GM23248 (cell line): ENCODE measurements at regions not wholly inside any gene's neighbourhood (a gene's known extent, or its start where the extent isn't known, plus 50 kb on each side); places are given as distances from the start of the nearest gene placed in this dataset.
A peak's percentile ranks its signal among the peaks of the same experiment; 100 is the strongest.

ENCODE experiments used
- DNase-seq: peaks from one replicate; pipeline ENCODE4 v3.0.0-alpha.2; 2015
- H2AFZ ChIP-seq: fragments of 200-600 bp; sonication (generic); 2 replicates; pipeline ENCODE4 v1.6.1; 2016; ENCODE audit warnings: antibody characterized with exemption
- H3F3A ChIP-seq: fragments of 200-600 bp; sonication (generic); 2 replicates; pipeline ENCODE4 v1.6.1; 2016; ENCODE audit warnings: mild to moderate bottlenecking, antibody characterized with exemption, mixed run types; ENCODE audit not compliant: insufficient read depth
- H3K27ac ChIP-seq: fragments of 200-600 bp; sonication (generic); 2 replicates; pipeline ENCODE4 v1.5.1; 2016; ENCODE audit warnings: mild to moderate bottlenecking
- H3K27me3 ChIP-seq: fragments of 200-600 bp; sonication (generic); replicated peaks from 2 replicates; pipeline ENCODE4 v1.6.1; 2016; ENCODE audit warnings: mild to moderate bottlenecking; ENCODE audit not compliant: insufficient read depth
- H3K36me3 ChIP-seq: fragments of 200-600 bp; sonication (generic); 2 replicates; pipeline ENCODE4 v1.6.1; 2016; ENCODE audit warnings: low read depth, mild to moderate bottlenecking
- H3K4me1 ChIP-seq: fragments of 200-600 bp; sonication (generic); 2 replicates; pipeline ENCODE4 v1.6.1; 2016; ENCODE audit warnings: mild to moderate bottlenecking; ENCODE audit not compliant: insufficient read depth
- H3K4me2 ChIP-seq: fragments of 200-600 bp; sonication (generic); one replicate; pipeline ENCODE4 v1.6.1; 2016; ENCODE audit warnings: mild to moderate bottlenecking; ENCODE audit not compliant: unreplicated experiment
- H3K4me3 ChIP-seq: fragments of 200-600 bp; sonication (generic); 2 replicates; pipeline ENCODE4 v1.5.1; 2016; ENCODE audit warnings: mild to moderate bottlenecking
- H3K79me2 ChIP-seq: fragments of 200-600 bp; sonication (generic); 2 replicates; pipeline ENCODE4 v1.6.1; 2016; ENCODE audit warnings: mild to moderate bottlenecking; ENCODE audit not compliant: insufficient read depth
- H3K9ac ChIP-seq: fragments of 200-600 bp; sonication (generic); 2 replicates; pipeline ENCODE4 v1.6.1; 2016; ENCODE audit warnings: mild to moderate bottlenecking
- H3K9me2 ChIP-seq: fragments of 200-600 bp; sonication (generic); 2 replicates; pipeline ENCODE4 v1.6.1; 2016; ENCODE audit warnings: mixed run types, mild to moderate bottlenecking, moderate library complexity; ENCODE audit not compliant: insufficient read depth
- H3K9me3 ChIP-seq: fragments of 200-600 bp; sonication (generic); one replicate; pipeline ENCODE4 v1.6.1; 2017; ENCODE audit warnings: low read depth
- H4K20me1 ChIP-seq: fragments of 200-600 bp; sonication (generic); 2 replicates; pipeline ENCODE4 v1.6.0; 2016; ENCODE audit not compliant: insufficient read depth
- EZH2 ChIP-seq: fragments of 200-600 bp; sonication (generic); IDR thresholded peaks from 2 replicates; pipeline ENCODE4 v1.6.1; 2018; ENCODE audit warnings: antibody characterized with exemption, mild to moderate bottlenecking; ENCODE audit not compliant: insufficient read depth, poor library complexity, severe bottlenecking
- EZH2phosphoT487 ChIP-seq: fragments of 200-600 bp; sonication (generic); IDR thresholded peaks from 2 replicates; pipeline ENCODE4 v1.6.1; 2018; ENCODE audit warnings: antibody characterized with exemption, moderate library complexity, mild to moderate bottlenecking, low read depth; ENCODE audit not compliant: insufficient read depth
- WGBS, 2 experiments: methylation state at CpG; one replicate each; pipeline ENCODE4 v1.1.6; 2015 to 2017; ENCODE audit warnings: low lambda C conversion rate in 2 of 2, low coverage in 1 of 2; ENCODE audit errors: missing lambda C conversion rate in 2 of 2; 5-methylcytosine and 5-hydroxymethylcytosine counted together
- in situ Hi-C: fragments of 300-500 bp; cut with MboI; formaldehyde crosslinking; loops from 2 replicates; pipeline ENCODE4 v1.15.0; 2020

GRCh38 chrX:138128027-138128671, 562.2 kb downstream of the ZIC3 start:
- no peak overlapping the region for H2AFZ ChIP-seq
- H3K27ac ChIP-seq, result no peak overlapping the region
- H3K9me2 ChIP-seq, result no peaks in the 10 kb centered on the region
- no peaks in the 10 kb centered on the region for H3K36me3 ChIP-seq
- no peaks in the 10 kb centered on the region for H3K27me3 ChIP-seq
- no peak overlapping the region for H3K4me3 ChIP-seq
- H3K79me2 ChIP-seq, result no peaks in the 10 kb centered on the region
- no peaks in the 10 kb centered on the region for H3F3A ChIP-seq
- no peak overlapping the region for H3K4me2 ChIP-seq
- H3K9me3 ChIP-seq, result no peaks in the 10 kb centered on the region
- H3K4me1 ChIP-seq, result no peaks in the 10 kb centered on the region
- no peaks in the 10 kb centered on the region for H4K20me1 ChIP-seq
- in situ Hi-C loops, result no loop called here
- WGBS, 2 experiments, result 19 to 22% methylated on average over 5 to 8 of the region's 8 CpGs
- peak; percentile 42 for DNase-seq
- H3K9ac ChIP-seq, result no peak overlapping the region
- TF ChIP-seq EZH2phosphoT487, result no peak
- no peak for TF ChIP-seq EZH2

GRCh38 chrX:138150709-138151108, 560.8 kb downstream of the FGF13 start:
- H3K4me2 ChIP-seq, result no peak overlapping the region
- no peaks in the 10 kb centered on the region for H3F3A ChIP-seq
- no peaks in the 10 kb centered on the region for H3K36me3 ChIP-seq
- H3K4me1 ChIP-seq, result no peaks in the 10 kb centered on the region
- no peak overlapping the region for H2AFZ ChIP-seq
- no peaks in the 10 kb centered on the region for H3K27me3 ChIP-seq
- no peak for DNase-seq
- H3K9ac ChIP-seq, result no peak overlapping the region
- no peaks in the 10 kb centered on the region for H3K9me3 ChIP-seq
- WGBS, 2 experiments, result 0% methylated on average over 2 of the region's 2 CpGs
- H3K9me2 ChIP-seq, result no peaks in the 10 kb centered on the region
- no peak for TF ChIP-seq EZH2
- TF ChIP-seq EZH2phosphoT487, result no peak
- in situ Hi-C loops, result no loop called here
- H3K79me2 ChIP-seq, result no peaks in the 10 kb centered on the region
- H3K4me3 ChIP-seq, result no peak overlapping the region
- no peak overlapping the region for H3K27ac ChIP-seq
- no peaks in the 10 kb centered on the region for H4K20me1 ChIP-seq

GRCh38 chrX:138157850-138158249, 553.7 kb downstream of the FGF13 start:
- no peak for DNase-seq
- WGBS, 2 experiments, result 0% methylated on average over 2 of the region's 2 CpGs
- Histone ChIP-seq H3K4me3 (no peak overlapping the region), H3K9me2 (no peaks in the 10 kb centered on the region), H3K27me3 (no peaks in the 10 kb centered on the region), H3K27ac (no peak overlapping the region), H3K4me2 (no peak overlapping the region), H3K4me1 (no peaks in the 10 kb centered on the region), H3F3A (no peaks in the 10 kb centered on the region), H2AFZ (no peak overlapping the region), H3K36me3 (no peaks in the 10 kb centered on the region), H3K79me2 (no peaks in the 10 kb centered on the region), H3K9ac (no peak overlapping the region), H4K20me1 (no peaks in the 10 kb centered on the region), H3K9me3 (no peaks in the 10 kb centered on the region)
- in situ Hi-C loops, result no loop called here
- no peak for TF ChIP-seq EZH2
- TF ChIP-seq EZH2phosphoT487, result no peak

- no peaks in the 10 kb centered on the region for H3K9me2 ChIP-seq
- no peaks in the 10 kb centered on the region for H3K27me3 ChIP-seq
- H3K9ac ChIP-seq, result no peak overlapping the region
- DNase-seq, result peak; percentile 50
- no peaks in the 10 kb centered on the region for H3K36me3 ChIP-seq
- 7 to 13% methylated on average over 1 of the region's 1 CpG for WGBS, 2 experiments
- no peaks in the 10 kb centered on the region for H3K4me1 ChIP-seq
- H3K4me2 ChIP-seq, result no peak overlapping the region
- no peak overlapping the region for H2AFZ ChIP-seq
- no peaks in the 10 kb centered on the region for H3K79me2 ChIP-seq
- in situ Hi-C loops, result loop anchor here (10.0 kb wide), 1 partner anchor 553 kb away; no protein-coding TSS in a partner anchor
- no peak overlapping the region for H3K4me3 ChIP-seq
- TF ChIP-seq EZH2 (no peak), EZH2phosphoT487 (no peak)
- no peaks in the 10 kb centered on the region for H4K20me1 ChIP-seq
- no peaks in the 10 kb centered on the region for H3F3A ChIP-seq
- no peak overlapping the region for H3K27ac ChIP-seq
- no peaks in the 10 kb centered on the region for H3K9me3 ChIP-seq
Measured at GRCh38 chrX:138191998-138192397, 519.5 kb downstream of the FGF13 start.

GRCh38 chrX:138229718-138230117, 481.8 kb downstream of the FGF13 start:
- Histone ChIP-seq H3K27ac (no peak overlapping the region), H3K4me2 (no peak overlapping the region), H3K36me3 (no peaks in the 10 kb centered on the region), H2AFZ (no peak overlapping the region), H3K9ac (no peak overlapping the region), H4K20me1 (no peaks in the 10 kb centered on the region), H3K27me3 (no peaks in the 10 kb centered on the region), H3K9me3 (no peaks in the 10 kb centered on the region), H3K9me2 (no peaks in the 10 kb centered on the region), H3F3A (no peaks in the 10 kb centered on the region), H3K79me2 (no peaks in the 10 kb centered on the region), H3K4me3 (no peak overlapping the region), H3K4me1 (no peaks in the 10 kb centered on the region)
- TF ChIP-seq EZH2phosphoT487, result no peak
- no peak for TF ChIP-seq EZH2
- in situ Hi-C loops, result no loop called here
- DNase-seq, result no peak
- 19 to 20% methylated on average over 2 of the region's 2 CpGs for WGBS, 2 experiments
